HCT116 (cell line): ENCODE measurements at regions not wholly inside any gene's neighbourhood (a gene's known extent, or its start where the extent isn't known, plus 50 kb on each side); places are given as distances from the start of the nearest gene placed in this dataset.

Experiments
- ATAC-seq: fragments of 200-7000 bp; cut with Tn5 transposase; 2 replicates; pipeline ENCODE4 v1.9.1; 2020; ENCODE audit warnings: mild to moderate bottlenecking, moderate library complexity
- BruUV-seq: library from RNA; stranded (reverse); fragments of 400-500 nt; replicated peaks from 2 replicates; lab custom pipeline; 2021; lab: Mats Ljungman, UMichigan
- CTCF ChIA-PET: fragments of 300-600 bp; sonication (Branson Sonifier 250); formaldehyde crosslinking; loops from one replicate; lab custom pipeline; 2021; ENCODE audit warnings: antibody characterized with exemption; lab: Charles Lee
- POLR2A ChIA-PET: fragments of 300-600, 350-600 bp; sonication (Branson Sonifier 250); formaldehyde crosslinking; loops from one replicate; lab custom pipeline; 2021; ENCODE audit warnings: antibody characterized with exemption; lab: Charles Lee
- RAD21 ChIA-PET, 2 experiments: fragments of 300-600 bp; sonication (Branson Sonifier 250); formaldehyde crosslinking; loops; one replicate each; lab custom pipeline; 2023; ENCODE audit warnings: low total read pairs in 2 of 2; ENCODE audit not compliant: uncharacterized antibody in 2 of 2, unreplicated experiment in 2 of 2, low non-redundant PET in 1 of 2; lab: Charles Lee
- DNase-seq: peaks from one replicate; pipeline ENCODE4 v3.0.0-alpha.2; 2010; ENCODE audit warnings: low read depth, low spot score
- H2AFZ ChIP-seq: fragments of 200-600 bp; shearing (Covaris generic), sonication (generic); 2 replicates; pipeline ENCODE4 v1.6.1; 2017; ENCODE audit warnings: low read depth, mixed run types, mixed read lengths, antibody characterized with exemption, low read length; ENCODE audit not compliant: poor library complexity, severe bottlenecking
- H3K27ac ChIP-seq: 2 replicates; pipeline ENCODE4 v1.5.1; 2012; ENCODE audit warnings: low read depth, low read length
- H3K27me3 ChIP-seq: fragments of 200-600 bp; sonication (generic); 2 replicates; pipeline ENCODE4 v1.6.1; 2016; ENCODE audit warnings: mixed run types, low read length, mixed read lengths; ENCODE audit not compliant: insufficient read depth
- H3K36me3 ChIP-seq, 2 experiments: fragments of 200-500 bp in 1 of 2; fragments of 200-600 bp in 1 of 2; sonication (Bioruptor generic) in 1 of 2; sonication (generic) in 1 of 2; 2 replicates each; pipeline versions ENCODE4 v1.5.1 to v1.6.1; 2014 to 2016; ENCODE audit warnings: low read length in 2 of 2, inconsistent platforms in 1 of 2, mixed read lengths in 1 of 2, mixed run types in 1 of 2; ENCODE audit not compliant: insufficient read depth in 2 of 2, control insufficient read depth in 1 of 2
- H3K4me1 ChIP-seq, 2 experiments: fragments of 200-600 bp in 1 of 2; sonication (generic) in 1 of 2; 2 replicates each; pipeline versions ENCODE4 v1.5.1 to v1.6.1; 2012 to 2017; ENCODE audit warnings: low read length in 2 of 2, inconsistent platforms in 1 of 2, mild to moderate bottlenecking in 1 of 2, mixed read lengths in 1 of 2, mixed run types in 1 of 2, moderate library complexity in 1 of 2; ENCODE audit not compliant: insufficient read depth in 2 of 2, control insufficient read depth in 1 of 2
- H3K4me2 ChIP-seq: fragments of 200-600 bp; sonication (generic); 2 replicates; pipeline ENCODE4 v1.6.1; 2017; ENCODE audit warnings: mixed run types, low read length, mixed read lengths
- H3K4me3 ChIP-seq, 2 experiments: fragments of 200-600 bp in 1 of 2; sonication (generic) in 1 of 2; replicated peaks in 1 of 2; 2 replicates each; pipeline ENCODE4 v1.5.1; 2011 to 2016; ENCODE audit warnings: low read length in 2 of 2, control low read depth in 1 of 2, low read depth in 1 of 2, mild to moderate bottlenecking in 1 of 2, mixed read lengths in 1 of 2, mixed run types in 1 of 2
- H3K79me2 ChIP-seq: fragments of 200-600 bp; sonication (generic); 2 replicates; pipeline ENCODE4 v1.6.1; 2017; ENCODE audit warnings: mild to moderate bottlenecking, mixed run types, low read length, moderate library complexity, mixed read lengths; ENCODE audit not compliant: insufficient read depth
- H3K9ac ChIP-seq: fragments of 200-600 bp; sonication (generic); 2 replicates; pipeline ENCODE4 v1.6.1; 2016; ENCODE audit warnings: low read length, mixed read lengths
- H3K9me2 ChIP-seq: fragments of 200-600 bp; sonication (generic), shearing (Covaris generic); 2 replicates; pipeline ENCODE4 v1.6.1; 2017; ENCODE audit warnings: mixed run types, mild to moderate bottlenecking, moderate library complexity; ENCODE audit not compliant: insufficient read depth
- H3K9me3 ChIP-seq, 2 experiments: fragments of 200-500 bp in 1 of 2; fragments of 200-600 bp in 1 of 2; sonication (Bioruptor generic) in 1 of 2; sonication (generic) in 1 of 2; 2 replicates each; pipeline ENCODE4 v1.6.1; 2014 to 2017; ENCODE audit warnings: low read length in 2 of 2, mixed read lengths in 2 of 2, inconsistent platforms in 1 of 2, low read depth in 1 of 2, mild to moderate bottlenecking in 1 of 2, mixed run types in 1 of 2, moderate library complexity in 1 of 2; ENCODE audit not compliant: control insufficient read depth in 1 of 2, insufficient read depth in 1 of 2
- H4K20me1 ChIP-seq: fragments of 200-600 bp; sonication (generic), shearing (Covaris generic); 2 replicates; pipeline ENCODE4 v1.6.1; 2017; ENCODE audit warnings: mixed run types, mild to moderate bottlenecking, moderate library complexity; ENCODE audit not compliant: insufficient read depth
- CEBPB ChIP-seq: IDR thresholded peaks from 2 replicates; pipeline ENCODE4 v1.6.1; 2012; ENCODE audit warnings: low read depth
- EGR1 ChIP-seq: IDR thresholded peaks from 2 replicates; pipeline ENCODE4 v1.6.1; 2012; ENCODE audit warnings: low read depth
- JUND ChIP-seq: IDR thresholded peaks from 2 replicates; pipeline ENCODE4 v1.6.1; 2012
- RAD21 ChIP-seq: IDR thresholded peaks from 2 replicates; pipeline ENCODE4 v1.6.1; 2012; ENCODE audit warnings: low read depth, mild to moderate bottlenecking
- SIN3A ChIP-seq: IDR thresholded peaks from 2 replicates; pipeline ENCODE4 v1.6.1; 2012; ENCODE audit warnings: low read depth
- SP1 ChIP-seq: IDR thresholded peaks from 2 replicates; pipeline ENCODE4 v1.6.1; 2012; ENCODE audit warnings: low read depth
- SRF ChIP-seq: IDR thresholded peaks from 2 replicates; pipeline ENCODE4 v1.6.1; 2012; ENCODE audit warnings: low read depth
- ZNF274 ChIP-seq: fragments of 200-500 bp; sonication (Bioruptor generic); IDR thresholded peaks from 2 replicates; pipeline ENCODE4 v1.6.1; 2014; ENCODE audit warnings: mild to moderate bottlenecking, low read depth, low read length, inconsistent platforms
- intact Hi-C: fragments of 100-400 bp; cut with micrococcal nuclease; formaldehyde crosslinking; loops from 2 replicates; pipeline ENCODE4 v1.10.0; 2022

GRCh38 chr12:91523831-91524230, 341.2 kb upstream of the DCN start:
- H3K9ac ChIP-seq = no peak overlapping the region
- intact Hi-C loops = no loop called here
- no peak overlapping the region for H2AFZ ChIP-seq
- ChIA-PET POLR2A (no interaction called here), CTCF (no interaction called here), RAD21 (no interaction called here)
- DNase-seq (no peak), ATAC-seq (peak; percentile 34; the same call in 1 of the 2 replicates)
- no peaks in the 10 kb centered on the region for H4K20me1 ChIP-seq
- no TSS peak for BruUV-seq
- no peak overlapping the region for H3K27ac ChIP-seq
- H3K79me2 ChIP-seq = no peaks in the 10 kb centered on the region
- no peaks in the 10 kb centered on the region for H3K27me3 ChIP-seq
- TF ChIP-seq CEBPB (no peak), JUND (no peak), RAD21 (no peak)
- H3K4me1 ChIP-seq = no peaks in the 10 kb centered on the region
- no peaks in the 10 kb centered on the region for H3K9me2 ChIP-seq
- no peak overlapping the region for H3K4me3 ChIP-seq
- no peaks in the 10 kb centered on the region for H3K9me3 ChIP-seq
- H3K36me3 ChIP-seq = no peaks in the 10 kb centered on the region
- H3K4me2 ChIP-seq = no peak overlapping the region

- intact Hi-C loops = no loop called here
- ChIA-PET CTCF (no interaction called here), RAD21 (no interaction called here), POLR2A (no interaction called here)
- H2AFZ ChIP-seq = no peak overlapping the region
- no peaks in the 10 kb centered on the region for H3K9me3 ChIP-seq
- H4K20me1 ChIP-seq = no peaks in the 10 kb centered on the region
- DNase-seq = no peak
- no peak for TF ChIP-seq EGR1
- TF ChIP-seq SP1 = no peak
- no peak for TF ChIP-seq ZNF274
- no peak for TF ChIP-seq SIN3A
- no peak for TF ChIP-seq SRF
- ATAC-seq = no peak
- H3K4me1 ChIP-seq = no peaks in the 10 kb centered on the region
- H3K9me2 ChIP-seq = no peaks in the 10 kb centered on the region
- H3K27me3 ChIP-seq = no peaks in the 10 kb centered on the region
- no peak overlapping the region for H3K4me3 ChIP-seq
- BruUV-seq = no TSS peak
- no peak overlapping the region for H3K4me2 ChIP-seq
- no peak overlapping the region for H3K9ac ChIP-seq
- no peaks in the 10 kb centered on the region for H3K36me3 ChIP-seq
- no peak overlapping the region for H3K27ac ChIP-seq
- no peaks in the 10 kb centered on the region for H3K79me2 ChIP-seq
These were observed 334.1 kb upstream of the DCN start for GRCh38 chr12:91516695-91517047.
